Renal pelvis (tissue), 1 donor: ENCODE measurements at regions not wholly inside any gene's neighbourhood (a gene's known extent, or its start where the extent isn't known, plus 50 kb on each side); places are given as distances from the start of the nearest gene placed in this dataset.

Experiments used
- DNase-seq: peaks from one replicate; pipeline ENCODE4 v3.0.0-alpha.2; 2013

DNA sequence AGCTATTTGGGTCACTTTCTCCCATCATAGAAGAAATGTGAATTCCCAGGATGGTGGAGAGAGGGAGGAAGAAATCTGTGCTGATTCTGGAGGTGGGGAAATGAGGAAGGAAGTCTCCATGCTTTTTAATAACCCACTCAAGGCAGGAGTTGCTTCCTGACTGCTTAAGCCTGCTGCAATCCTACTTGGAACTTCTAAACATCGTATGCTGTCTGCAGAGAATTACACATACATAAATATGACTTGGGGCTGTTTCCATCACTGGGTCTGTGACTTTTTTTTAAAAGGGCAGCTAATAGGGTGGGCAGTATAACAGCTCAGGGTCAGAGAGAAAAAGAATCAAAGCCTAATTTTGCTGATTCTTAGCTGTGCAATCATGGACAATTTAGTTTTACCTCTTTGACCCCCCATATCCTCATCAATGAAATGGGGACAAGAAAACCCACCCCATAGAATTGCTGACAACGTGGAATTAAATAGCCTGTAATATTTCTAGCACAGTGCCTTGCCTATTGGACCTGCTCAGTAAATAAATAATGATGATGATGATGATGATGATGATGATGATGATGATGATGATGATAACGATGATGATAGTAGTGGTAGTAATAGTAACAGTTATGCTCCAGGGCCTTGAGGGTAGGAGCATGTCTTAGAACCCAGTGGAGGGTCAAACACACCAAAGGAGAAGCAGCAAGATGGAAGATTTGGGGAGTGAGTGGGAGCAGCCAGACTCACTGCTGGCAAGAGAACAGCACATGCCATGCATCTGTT, 166.7 kb upstream of the LRFN2 start:
- DNase-seq, result no peak

GRCh38 chr6:40753048-40753447, 165.9 kb upstream of the LRFN2 start:
- no peak for DNase-seq

GRCh38 chr6:40744835-40745234, 157.7 kb upstream of the LRFN2 start:
- no peak for DNase-seq

- DNase-seq, result no peak
Measured at GRCh38 chr6:40743690-40744446, 156.7 kb upstream of the LRFN2 start.

DNA sequence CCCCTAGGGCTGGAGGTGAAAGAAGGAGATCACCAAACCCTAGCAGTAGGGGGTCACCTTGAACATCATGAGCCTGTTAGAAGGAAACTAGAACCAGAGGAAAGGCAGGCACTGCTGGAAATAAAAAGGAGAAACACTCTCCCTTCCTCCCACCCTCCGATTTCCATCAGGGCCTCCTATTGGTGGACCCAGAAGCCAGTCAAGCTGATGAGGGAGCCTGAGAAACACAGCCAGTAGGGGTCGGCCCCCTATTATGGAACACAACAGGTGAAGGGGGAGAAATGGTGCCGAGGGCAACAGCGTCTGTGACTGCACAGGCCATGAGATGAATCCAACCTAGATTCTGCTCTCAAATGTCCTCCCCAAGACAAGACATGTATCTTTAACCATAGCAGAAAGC, 156.1 kb upstream of the LRFN2 start:
- no peak for DNase-seq

DNA sequence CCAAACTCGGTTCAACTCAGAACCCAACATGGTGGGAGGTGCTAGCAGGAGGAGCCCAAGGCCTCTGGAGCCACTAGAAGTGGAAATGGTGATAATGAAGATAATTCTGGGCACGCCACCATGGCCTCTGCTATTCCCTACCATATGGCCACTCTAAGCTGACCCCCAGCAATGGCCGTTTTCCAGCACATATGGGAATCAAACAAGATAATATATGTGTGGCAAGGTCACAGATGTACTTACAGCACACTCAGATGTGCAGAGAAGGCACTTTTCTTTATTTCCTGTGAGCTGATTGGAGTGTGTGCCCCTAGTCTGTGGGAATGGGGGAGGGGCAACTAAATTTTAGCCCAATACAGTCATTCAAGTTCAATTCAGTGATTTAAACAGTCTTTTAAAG, 153.4 kb upstream of the LRFN2 start:
- no peak for DNase-seq

DNA sequence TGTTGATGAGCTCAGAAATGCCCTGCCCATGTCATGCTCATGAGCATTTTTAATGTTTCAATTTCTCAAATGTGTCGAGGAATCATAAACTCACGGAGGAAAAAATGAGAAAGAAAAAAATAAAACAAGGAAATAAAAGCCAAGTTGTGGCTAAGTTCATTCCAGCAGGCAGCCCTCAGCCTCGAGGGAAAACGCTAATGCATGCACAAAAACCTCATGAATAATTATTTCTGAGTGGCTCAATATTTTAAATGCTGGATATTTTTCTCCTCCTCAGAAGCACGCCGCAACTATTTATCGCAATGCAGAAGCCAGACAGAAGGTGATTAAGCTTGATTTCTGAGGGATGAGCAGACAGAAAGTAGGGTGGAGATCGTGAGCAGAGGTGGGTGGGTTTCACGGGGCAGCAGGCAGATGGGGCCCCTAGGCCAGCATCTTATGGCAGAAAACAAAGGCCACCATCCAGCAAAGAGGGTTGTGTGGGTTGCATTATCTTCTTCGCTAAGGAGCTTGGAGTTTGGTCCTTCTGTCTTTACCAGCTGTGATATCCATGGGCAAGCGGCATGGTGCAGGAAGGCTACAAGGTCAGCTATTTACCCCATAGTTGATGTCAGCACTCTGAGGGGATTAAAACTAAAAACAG, 151.5 kb upstream of the LRFN2 start:
- no peak for DNase-seq

- no peak for DNase-seq
Measured at GRCh38 chr6:40735521-40735920, 148.4 kb upstream of the LRFN2 start.

GRCh38 chr6:40735121-40735520, 148.0 kb upstream of the LRFN2 start:
- DNase-seq, result no peak

- DNase-seq, result no peak
Measured at GRCh38 chr6:40734607-40735006, 147.4 kb upstream of the LRFN2 start.

- DNase-seq, result no peak
Measured at GRCh38 chr6:40733770-40734396, 146.7 kb upstream of the LRFN2 start.

DNA sequence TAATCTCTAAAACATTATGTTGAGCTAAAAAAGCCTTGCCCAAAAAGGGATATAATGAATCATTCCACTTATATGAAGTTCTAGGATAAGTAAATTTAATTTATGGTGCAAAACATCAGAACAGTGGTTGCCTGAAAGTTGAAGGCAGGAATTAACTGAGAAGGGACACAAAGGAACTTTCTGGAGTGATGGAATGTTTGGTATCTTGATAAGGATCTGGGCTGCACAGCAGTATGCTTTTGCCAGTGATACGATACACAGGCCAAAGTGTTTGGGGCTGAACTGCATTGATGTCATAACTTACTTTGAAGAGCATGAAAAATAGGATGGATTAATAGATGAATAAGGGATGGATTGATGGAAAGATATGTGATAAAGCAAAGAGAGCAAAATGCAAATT, 146.1 kb upstream of the LRFN2 start:
- no peak for DNase-seq

GRCh38 chr6:40732878-40733277, 145.7 kb upstream of the LRFN2 start:
- DNase-seq, result no peak

- no peak for DNase-seq
Measured at GRCh38 chr6:40728643-40729042, 141.5 kb upstream of the LRFN2 start.

DNA sequence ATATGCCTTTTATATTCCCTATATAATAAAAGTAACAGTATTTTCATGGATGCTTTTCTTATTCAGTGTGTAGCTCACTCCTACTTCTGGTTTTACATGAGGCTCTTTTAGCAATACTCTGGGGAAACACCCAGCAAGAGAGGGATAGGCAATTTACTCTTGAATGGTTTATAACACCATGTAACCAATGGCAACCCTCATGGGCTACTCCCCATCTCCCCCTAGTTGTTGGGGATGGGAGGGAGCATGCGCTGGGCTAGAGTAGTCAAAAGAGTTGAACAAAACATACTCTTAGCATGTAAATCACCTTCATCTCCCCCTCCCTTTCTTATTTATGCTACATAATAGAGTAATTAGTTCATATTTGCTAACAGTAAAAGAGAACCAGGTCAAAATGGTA, 140.1 kb upstream of the LRFN2 start:
- no peak for DNase-seq

- DNase-seq, result no peak
Measured at GRCh38 chr6:40726853-40727252, 139.7 kb upstream of the LRFN2 start.

DNA sequence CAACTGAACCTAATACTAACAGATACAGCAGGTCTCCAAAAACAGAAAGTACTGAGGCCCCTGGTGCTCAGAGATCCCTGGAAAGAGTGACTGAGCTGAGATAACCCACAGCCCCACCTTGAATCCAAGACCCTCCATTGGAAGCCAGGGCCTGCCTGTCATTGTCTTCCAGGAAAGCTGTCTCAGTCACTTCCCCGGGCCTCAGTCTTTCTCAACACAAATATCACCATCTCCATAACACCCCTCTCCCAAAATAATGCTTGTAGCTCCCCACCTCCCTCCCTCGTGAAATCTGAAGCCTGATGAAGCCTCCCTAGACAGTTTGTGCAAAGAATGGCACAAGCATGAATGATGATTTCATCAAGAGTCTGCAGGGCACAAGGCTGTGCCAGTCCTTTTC, 138.2 kb upstream of the LRFN2 start:
- DNase-seq, result no peak

GRCh38 chr6:40724886-40725285, 137.7 kb upstream of the LRFN2 start:
- DNase-seq, result no peak

- no peak for DNase-seq
Measured at GRCh38 chr6:40723967-40724366, 136.8 kb upstream of the LRFN2 start.

GRCh38 chr6:40722553-40723258, 135.5 kb upstream of the LRFN2 start:
- DNase-seq, result no peak

- DNase-seq, result no peak
Measured at GRCh38 chr6:40722091-40722490, 134.9 kb upstream of the LRFN2 start.
